ENCODE measurements at regions not wholly inside any gene's neighbourhood (a gene's known extent, or its start where the extent isn't known, plus 50 kb on each side); places are given as distances from the start of the nearest gene placed in this dataset.

DNA sequence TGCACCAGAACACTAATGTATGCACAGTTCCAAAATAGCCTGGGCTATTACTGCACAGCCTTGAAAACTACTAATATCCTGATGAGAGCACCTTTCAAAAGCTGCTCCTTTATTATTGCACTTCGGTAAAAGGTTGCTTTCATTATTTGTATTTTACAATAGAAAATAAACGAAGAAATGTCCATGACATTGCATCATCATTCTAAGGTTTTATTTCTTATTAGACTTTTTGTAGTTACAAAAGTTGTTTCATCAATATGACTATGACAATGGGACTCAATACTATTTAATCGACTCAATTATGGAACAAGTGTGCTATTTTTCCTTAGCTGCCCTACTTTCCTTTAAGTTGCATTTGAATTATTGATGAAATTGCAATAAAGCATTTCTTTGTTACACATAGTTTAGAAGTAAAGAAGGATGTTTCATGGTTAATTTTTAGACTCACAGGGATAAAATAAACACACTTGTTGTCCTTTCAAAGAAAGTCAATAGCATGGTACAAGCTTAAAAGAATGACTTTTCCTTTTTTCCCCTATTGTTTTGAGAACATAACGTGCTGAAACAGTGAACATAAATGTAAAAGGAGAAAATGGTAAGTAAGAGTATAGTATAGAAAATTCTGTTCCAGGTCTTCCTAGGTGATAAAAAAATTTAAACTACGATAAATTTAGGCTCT, 407.6 kb downstream of the BCAT1 start:
- TF ChIP-seq GATA2 (IDR thresholded peaks at IDR 0.05; ENCODE audit: low read depth, low read length) = no peak
- TF ChIP-seq GATA3 (IDR thresholded peaks at IDR 0.05; ENCODE audit: low read depth, low read length) = no peak

Measured in SH-SY5Y (cell line).